PC-9 (cell line): ENCODE measurements at regions not wholly inside any gene's neighbourhood (a gene's known extent, or its start where the extent isn't known, plus 50 kb on each side); places are given as distances from the start of the nearest gene placed in this dataset.

Experiments
- BruUV-seq: library from RNA; stranded (reverse); fragments of 400-500 nt; replicated peaks from 2 replicates; lab custom pipeline; 2021; lab: Mats Ljungman, UMichigan
- CTCF ChIA-PET: fragments of 300-600 bp; sonication (Branson Sonifier 250); formaldehyde crosslinking; loops from one replicate; lab custom pipeline; 2022; ENCODE audit warnings: antibody characterized with exemption; lab: Charles Lee
- POLR2A ChIA-PET: fragments of 300-600 bp; sonication (Branson Sonifier 250); formaldehyde crosslinking; loops from one replicate; lab custom pipeline; 2022; ENCODE audit warnings: antibody characterized with exemption; ENCODE audit not compliant: unreplicated experiment; lab: Charles Lee
- DNase-seq, 2 experiments: peaks; one replicate each; pipeline versions ENCODE4 v3.0.0 to v3.0.0-alpha.2; 2015 to 2022; ENCODE audit warnings: mixed read lengths in 1 of 2
- H2AFZ ChIP-seq: fragments of 200-600 bp; sonication (generic); 2 replicates; pipeline ENCODE4 v1.8.1; 2017; ENCODE audit warnings: antibody characterized with exemption
- H3F3A ChIP-seq: fragments of 200-600 bp; sonication (generic); 2 replicates; pipeline ENCODE4 v1.8.1; 2017; ENCODE audit warnings: antibody characterized with exemption, mild to moderate bottlenecking, low read depth; ENCODE audit not compliant: insufficient read depth
- H3K27ac ChIP-seq: fragments of 200-600 bp; sonication (generic); 2 replicates; pipeline ENCODE4 v1.6.1; 2016; ENCODE audit warnings: mixed run types
- H3K27me3 ChIP-seq: fragments of 200-600 bp; sonication (generic); 2 replicates; pipeline ENCODE4 v1.6.1; 2016; ENCODE audit warnings: low read depth, mixed run types; ENCODE audit not compliant: insufficient read depth
- H3K36me3 ChIP-seq: fragments of 200-600 bp; sonication (generic); 2 replicates; pipeline ENCODE4 v1.6.1; 2016; ENCODE audit warnings: low read depth, mixed run types
- H3K4me1 ChIP-seq: fragments of 200-600 bp; sonication (generic); replicated peaks from 2 replicates; pipeline ENCODE4 v1.6.1; 2016; ENCODE audit warnings: mixed run types; ENCODE audit not compliant: insufficient read depth
- H3K4me2 ChIP-seq: fragments of 200-600 bp; sonication (generic); 2 replicates; pipeline ENCODE4 v1.6.1; 2017; ENCODE audit warnings: mixed run types
- H3K4me3 ChIP-seq: fragments of 200-600 bp; sonication (generic); 2 replicates; pipeline ENCODE4 v1.6.1; 2016; ENCODE audit warnings: mixed run types
- H3K79me2 ChIP-seq: fragments of 200-600 bp; sonication (generic); 2 replicates; pipeline ENCODE4 v1.6.1; 2017; ENCODE audit warnings: low read depth, mixed run types
- H3K9me2 ChIP-seq: fragments of 200-600 bp; sonication (generic); 2 replicates; pipeline ENCODE4 v1.8.1; 2017; ENCODE audit warnings: mild to moderate bottlenecking; ENCODE audit not compliant: insufficient read depth
- H3K9me3 ChIP-seq: fragments of 200-600 bp; sonication (generic); 2 replicates; pipeline ENCODE4 v1.8.1; 2016; ENCODE audit warnings: low read depth; ENCODE audit not compliant: insufficient read depth
- H4K20me1 ChIP-seq: fragments of 200-600 bp; sonication (generic); 2 replicates; pipeline ENCODE4 v1.8.1; 2017; ENCODE audit not compliant: insufficient read depth
- CTCF ChIP-seq: fragments of 200-600 bp; sonication (generic); conservative IDR thresholded peaks from 2 replicates; pipeline ENCODE4 v1.6.1; 2017; ENCODE audit warnings: mixed run types, antibody characterized with exemption, mild to moderate bottlenecking, moderate library complexity
- EZH2 ChIP-seq: fragments of 200-600 bp; sonication (generic); IDR thresholded peaks from 2 replicates; pipeline ENCODE4 v1.8.0; 2017; ENCODE audit warnings: antibody characterized with exemption, low read depth
- intact Hi-C: fragments of 100-400 bp; cut with micrococcal nuclease; formaldehyde crosslinking; loops from one replicate; pipeline ENCODE4 v1.10.0; 2022; ENCODE audit not compliant: unreplicated experiment

- H2AFZ ChIP-seq = no peak overlapping the region
- no peaks in the 10 kb centered on the region for H4K20me1 ChIP-seq
- no peaks in the 10 kb centered on the region for H3K9me2 ChIP-seq
- no peaks in the 10 kb centered on the region for H3K27me3 ChIP-seq
- H3K9me3 ChIP-seq = no peaks in the 10 kb centered on the region
- H3F3A ChIP-seq = no peaks in the 10 kb centered on the region
- intact Hi-C loops = no loop called here
- no peak for DNase-seq
- POLR2A ChIA-PET = no interaction called here
- no TSS peak for BruUV-seq
- H3K27ac ChIP-seq = no peak overlapping the region
- no peak overlapping the region for H3K4me2 ChIP-seq
- CTCF ChIA-PET = no interaction called here
- no peak overlapping the region for H3K4me3 ChIP-seq
- no peaks in the 10 kb centered on the region for H3K36me3 ChIP-seq
- TF ChIP-seq CTCF (no peak), EZH2 (no peak)
- H3K4me1 ChIP-seq = no peaks in the 10 kb centered on the region
- no peaks in the 10 kb centered on the region for H3K79me2 ChIP-seq
Measured at GRCh38 chr21:14054682-14055081, 156.1 kb downstream of the LIPI start.

- TF ChIP-seq CTCF (no peak), EZH2 (no peak)
- intact Hi-C loops = no loop called here
- Histone ChIP-seq H3K9me2 (no peaks in the 10 kb centered on the region), H4K20me1 (no peaks in the 10 kb centered on the region), H3K4me2 (no peak overlapping the region), H3K9me3 (no peaks in the 10 kb centered on the region), H3K79me2 (no peaks in the 10 kb centered on the region), H3K27ac (no peak overlapping the region), H3F3A (no peaks in the 10 kb centered on the region), H3K36me3 (no peaks in the 10 kb centered on the region), H3K4me3 (no peak overlapping the region), H3K27me3 (no peaks in the 10 kb centered on the region), H2AFZ (no peak overlapping the region), H3K4me1 (no peaks in the 10 kb centered on the region)
- no peak for DNase-seq
- ChIA-PET POLR2A (no interaction called here), CTCF (no interaction called here)
- no TSS peak for BruUV-seq
Measured at GRCh38 chr21:14050121-14050520, 160.6 kb downstream of the LIPI start.

- intact Hi-C loops = no loop called here
- BruUV-seq = no TSS peak
- no peaks in the 10 kb centered on the region for H3K9me3 ChIP-seq
- H4K20me1 ChIP-seq = no peaks in the 10 kb centered on the region
- no peaks in the 10 kb centered on the region for H3K36me3 ChIP-seq
- H3K4me2 ChIP-seq = no peak overlapping the region
- ChIA-PET CTCF (no interaction called here), POLR2A (no interaction called here)
- TF ChIP-seq CTCF = no peak
- TF ChIP-seq EZH2 = no peak
- H3K27ac ChIP-seq = no peak overlapping the region
- H3K4me3 ChIP-seq = no peak overlapping the region
- H3K79me2 ChIP-seq = no peaks in the 10 kb centered on the region
- no peaks in the 10 kb centered on the region for H3K4me1 ChIP-seq
- H3F3A ChIP-seq = no peaks in the 10 kb centered on the region
- no peaks in the 10 kb centered on the region for H3K27me3 ChIP-seq
- no peaks in the 10 kb centered on the region for H3K9me2 ChIP-seq
- no peak overlapping the region for H2AFZ ChIP-seq
- no peak for DNase-seq
Measured at GRCh38 chr21:14046401-14046800, 164.4 kb downstream of the LIPI start.
